HCT116 (cell line): ENCODE measurements at regions not wholly inside any gene's neighbourhood (a gene's known extent, or its start where the extent isn't known, plus 50 kb on each side); places are given as distances from the start of the nearest gene placed in this dataset.

Source experiments
- ATAC-seq: fragments of 200-7000 bp; cut with Tn5 transposase; 2 replicates; pipeline ENCODE4 v1.9.1; 2020; ENCODE audit warnings: mild to moderate bottlenecking, moderate library complexity
- BruUV-seq: library from RNA; stranded (reverse); fragments of 400-500 nt; replicated peaks from 2 replicates; lab custom pipeline; 2021; lab: Mats Ljungman, UMichigan
- CTCF ChIA-PET: fragments of 300-600 bp; sonication (Branson Sonifier 250); formaldehyde crosslinking; loops from one replicate; lab custom pipeline; 2021; ENCODE audit warnings: antibody characterized with exemption; lab: Charles Lee
- POLR2A ChIA-PET: fragments of 300-600, 350-600 bp; sonication (Branson Sonifier 250); formaldehyde crosslinking; loops from one replicate; lab custom pipeline; 2021; ENCODE audit warnings: antibody characterized with exemption; lab: Charles Lee
- RAD21 ChIA-PET, 2 experiments: fragments of 300-600 bp; sonication (Branson Sonifier 250); formaldehyde crosslinking; loops; one replicate each; lab custom pipeline; 2023; ENCODE audit warnings: low total read pairs in 2 of 2; ENCODE audit not compliant: uncharacterized antibody in 2 of 2, unreplicated experiment in 2 of 2, low non-redundant PET in 1 of 2; lab: Charles Lee
- DNase-seq: peaks from one replicate; pipeline ENCODE4 v3.0.0-alpha.2; 2010; ENCODE audit warnings: low read depth, low spot score
- H2AFZ ChIP-seq: fragments of 200-600 bp; shearing (Covaris generic), sonication (generic); 2 replicates; pipeline ENCODE4 v1.6.1; 2017; ENCODE audit warnings: low read depth, mixed run types, mixed read lengths, antibody characterized with exemption, low read length; ENCODE audit not compliant: poor library complexity, severe bottlenecking
- H3K27ac ChIP-seq: 2 replicates; pipeline ENCODE4 v1.5.1; 2012; ENCODE audit warnings: low read depth, low read length
- H3K27me3 ChIP-seq: fragments of 200-600 bp; sonication (generic); 2 replicates; pipeline ENCODE4 v1.6.1; 2016; ENCODE audit warnings: mixed run types, low read length, mixed read lengths; ENCODE audit not compliant: insufficient read depth
- H3K36me3 ChIP-seq, 2 experiments: fragments of 200-500 bp in 1 of 2; fragments of 200-600 bp in 1 of 2; sonication (Bioruptor generic) in 1 of 2; sonication (generic) in 1 of 2; 2 replicates each; pipeline versions ENCODE4 v1.5.1 to v1.6.1; 2014 to 2016; ENCODE audit warnings: low read length in 2 of 2, inconsistent platforms in 1 of 2, mixed read lengths in 1 of 2, mixed run types in 1 of 2; ENCODE audit not compliant: insufficient read depth in 2 of 2, control insufficient read depth in 1 of 2
- H3K4me1 ChIP-seq, 2 experiments: fragments of 200-600 bp in 1 of 2; sonication (generic) in 1 of 2; 2 replicates each; pipeline versions ENCODE4 v1.5.1 to v1.6.1; 2012 to 2017; ENCODE audit warnings: low read length in 2 of 2, inconsistent platforms in 1 of 2, mild to moderate bottlenecking in 1 of 2, mixed read lengths in 1 of 2, mixed run types in 1 of 2, moderate library complexity in 1 of 2; ENCODE audit not compliant: insufficient read depth in 2 of 2, control insufficient read depth in 1 of 2
- H3K4me2 ChIP-seq: fragments of 200-600 bp; sonication (generic); 2 replicates; pipeline ENCODE4 v1.6.1; 2017; ENCODE audit warnings: mixed run types, low read length, mixed read lengths
- H3K4me3 ChIP-seq, 2 experiments: fragments of 200-600 bp in 1 of 2; sonication (generic) in 1 of 2; replicated peaks in 1 of 2; 2 replicates each; pipeline ENCODE4 v1.5.1; 2011 to 2016; ENCODE audit warnings: low read length in 2 of 2, control low read depth in 1 of 2, low read depth in 1 of 2, mild to moderate bottlenecking in 1 of 2, mixed read lengths in 1 of 2, mixed run types in 1 of 2
- H3K79me2 ChIP-seq: fragments of 200-600 bp; sonication (generic); 2 replicates; pipeline ENCODE4 v1.6.1; 2017; ENCODE audit warnings: mild to moderate bottlenecking, mixed run types, low read length, moderate library complexity, mixed read lengths; ENCODE audit not compliant: insufficient read depth
- H3K9ac ChIP-seq: fragments of 200-600 bp; sonication (generic); 2 replicates; pipeline ENCODE4 v1.6.1; 2016; ENCODE audit warnings: low read length, mixed read lengths
- H3K9me2 ChIP-seq: fragments of 200-600 bp; sonication (generic), shearing (Covaris generic); 2 replicates; pipeline ENCODE4 v1.6.1; 2017; ENCODE audit warnings: mixed run types, mild to moderate bottlenecking, moderate library complexity; ENCODE audit not compliant: insufficient read depth
- H3K9me3 ChIP-seq, 2 experiments: fragments of 200-500 bp in 1 of 2; fragments of 200-600 bp in 1 of 2; sonication (Bioruptor generic) in 1 of 2; sonication (generic) in 1 of 2; 2 replicates each; pipeline ENCODE4 v1.6.1; 2014 to 2017; ENCODE audit warnings: low read length in 2 of 2, mixed read lengths in 2 of 2, inconsistent platforms in 1 of 2, low read depth in 1 of 2, mild to moderate bottlenecking in 1 of 2, mixed run types in 1 of 2, moderate library complexity in 1 of 2; ENCODE audit not compliant: control insufficient read depth in 1 of 2, insufficient read depth in 1 of 2
- H4K20me1 ChIP-seq: fragments of 200-600 bp; sonication (generic), shearing (Covaris generic); 2 replicates; pipeline ENCODE4 v1.6.1; 2017; ENCODE audit warnings: mixed run types, mild to moderate bottlenecking, moderate library complexity; ENCODE audit not compliant: insufficient read depth
- EGR1 ChIP-seq: IDR thresholded peaks from 2 replicates; pipeline ENCODE4 v1.6.1; 2012; ENCODE audit warnings: low read depth
- ELF1 ChIP-seq: IDR thresholded peaks from 2 replicates; pipeline ENCODE4 v1.6.1; 2012; ENCODE audit warnings: low read depth, borderline replicate concordance
- EZH2 ChIP-seq: fragments of 200-600 bp; sonication (generic); IDR thresholded peaks from 2 replicates; pipeline ENCODE4 v1.6.1; 2017; ENCODE audit warnings: antibody characterized with exemption, mixed run types
- MAX ChIP-seq: IDR thresholded peaks from 2 replicates; pipeline ENCODE4 v1.6.1; 2012
- POLR2A ChIP-seq: IDR thresholded peaks from 2 replicates; pipeline ENCODE4 v1.7.0; 2011; ENCODE audit warnings: borderline replicate concordance; ENCODE audit not compliant: insufficient read depth, insufficient read length; ENCODE audit errors: extremely low read depth
- POLR2AphosphoS5 ChIP-seq: IDR thresholded peaks from 2 replicates; pipeline ENCODE4 v1.6.1; 2011; ENCODE audit warnings: mild to moderate bottlenecking, low read depth, low read length, moderate library complexity
- RAD21 ChIP-seq: IDR thresholded peaks from 2 replicates; pipeline ENCODE4 v1.6.1; 2012; ENCODE audit warnings: low read depth, mild to moderate bottlenecking
- REST ChIP-seq: IDR thresholded peaks from 2 replicates; pipeline ENCODE4 v1.6.1; 2012; ENCODE audit warnings: low read depth
- SRF ChIP-seq: IDR thresholded peaks from 2 replicates; pipeline ENCODE4 v1.6.1; 2012; ENCODE audit warnings: low read depth
- TCF7L2 ChIP-seq: IDR thresholded peaks from 2 replicates; pipeline ENCODE4 v1.7.0; 2011; ENCODE audit warnings: borderline replicate concordance, inconsistent platforms; ENCODE audit not compliant: insufficient read depth, insufficient read length; ENCODE audit errors: extremely low read depth
- ZBTB33 ChIP-seq: IDR thresholded peaks from 2 replicates; pipeline ENCODE4 v1.6.1; 2011; ENCODE audit warnings: mild to moderate bottlenecking, low read length, moderate library complexity; ENCODE audit not compliant: insufficient replicate concordance; ENCODE audit errors: extremely low read depth
- intact Hi-C: fragments of 100-400 bp; cut with micrococcal nuclease; formaldehyde crosslinking; loops from 2 replicates; pipeline ENCODE4 v1.10.0; 2022
- TF ChIP-seq, protein P1 (sequence below): IDR thresholded peaks from 2 replicates; pipeline ENCODE4 v1.6.1; 2012
- TF ChIP-seq, protein P2 (sequence below), 3 experiments: fragments of 200-600 bp in 1 of 3; sonication (generic) in 1 of 3; IDR thresholded peaks in 2 of 3; conservative IDR thresholded peaks in 1 of 3; 2 replicates each; pipeline ENCODE4 v1.5.1; 2012 to 2017; ENCODE audit warnings: low read depth in 2 of 3, low read length in 2 of 3, antibody characterized with exemption in 1 of 3, borderline replicate concordance in 1 of 3, control low read depth in 1 of 3, mild to moderate bottlenecking in 1 of 3, mixed read lengths in 1 of 3, mixed run types in 1 of 3, moderate library complexity in 1 of 3; ENCODE audit not compliant: insufficient read depth in 1 of 3

GRCh38 chr20:16919841-16920240 lies 171.7 kb downstream of the OTOR start:
- RAD21 ChIA-PET, result no interaction called here
- Histone ChIP-seq H3K36me3 (no peaks in the 10 kb centered on the region), H3K4me2 (no peak overlapping the region), H3K9me3 (no peaks in the 10 kb centered on the region), H3K79me2 (no peaks in the 10 kb centered on the region), H3K9ac (no peak overlapping the region), H3K9me2 (no peaks in the 10 kb centered on the region), H2AFZ (no peak overlapping the region), H4K20me1 (no peaks in the 10 kb centered on the region), H3K27ac (no peak overlapping the region), H3K4me1 (no peaks in the 10 kb centered on the region), H3K27me3 (no peaks in the 10 kb centered on the region; the same call in 1 of the 2 replicates), H3K4me3 (no peak overlapping the region)
- TF ChIP-seq POLR2AphosphoS5 (no peak), EGR1 (no peak), RAD21 (no peak), SRF (no peak), ELF1 (no peak), ZBTB33 (no peak), EZH2 (no peak)
- TF ChIP-seq, protein P1, sequence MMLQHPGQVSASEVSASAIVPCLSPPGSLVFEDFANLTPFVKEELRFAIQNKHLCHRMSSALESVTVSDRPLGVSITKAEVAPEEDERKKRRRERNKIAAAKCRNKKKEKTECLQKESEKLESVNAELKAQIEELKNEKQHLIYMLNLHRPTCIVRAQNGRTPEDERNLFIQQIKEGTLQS, result no peak
- no peak for DNase-seq
- CTCF ChIA-PET, result no interaction called here
- no peak for ATAC-seq
- POLR2A ChIA-PET, result no interaction called here
- intact Hi-C loops, result no loop called here
- BruUV-seq, result no TSS peak

DNA sequence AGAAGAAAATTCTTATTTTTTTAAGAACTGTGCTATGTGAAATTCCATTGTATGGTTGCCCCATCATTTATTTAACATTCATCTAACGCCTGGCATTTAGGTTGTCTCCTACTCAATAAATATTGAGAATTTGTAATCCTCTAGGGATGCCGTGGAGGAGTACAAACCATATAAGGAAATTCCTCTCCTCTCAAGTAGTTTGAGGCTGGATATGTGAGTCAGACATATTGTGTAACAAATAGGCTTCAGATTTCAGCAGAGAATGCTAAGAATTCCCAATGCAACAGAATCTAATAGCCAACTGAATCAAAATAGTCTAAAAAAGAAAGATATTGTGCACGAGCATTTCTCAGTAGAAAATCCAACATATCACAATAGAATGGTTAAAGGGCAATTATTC lies 174.7 kb downstream of the OTOR start:
- ATAC-seq (no peak), DNase-seq (no peak)
- Histone ChIP-seq H3K4me1 (no peaks in the 10 kb centered on the region), H3K9me2 (no peaks in the 10 kb centered on the region), H4K20me1 (no peaks in the 10 kb centered on the region), H3K27ac (no peak overlapping the region), H3K9me3 (no peaks in the 10 kb centered on the region), H3K36me3 (no peaks in the 10 kb centered on the region), H3K27me3 (no peaks in the 10 kb centered on the region), H2AFZ (no peak overlapping the region), H3K4me3 (no peak overlapping the region), H3K9ac (no peak overlapping the region), H3K4me2 (no peak overlapping the region), H3K79me2 (no peaks in the 10 kb centered on the region)
- CTCF ChIA-PET, result no interaction called here
- RAD21 ChIA-PET, result no interaction called here
- POLR2A ChIA-PET, result no interaction called here
- intact Hi-C loops, result no loop called here
- no TSS peak for BruUV-seq
- TF ChIP-seq, protein P2, sequence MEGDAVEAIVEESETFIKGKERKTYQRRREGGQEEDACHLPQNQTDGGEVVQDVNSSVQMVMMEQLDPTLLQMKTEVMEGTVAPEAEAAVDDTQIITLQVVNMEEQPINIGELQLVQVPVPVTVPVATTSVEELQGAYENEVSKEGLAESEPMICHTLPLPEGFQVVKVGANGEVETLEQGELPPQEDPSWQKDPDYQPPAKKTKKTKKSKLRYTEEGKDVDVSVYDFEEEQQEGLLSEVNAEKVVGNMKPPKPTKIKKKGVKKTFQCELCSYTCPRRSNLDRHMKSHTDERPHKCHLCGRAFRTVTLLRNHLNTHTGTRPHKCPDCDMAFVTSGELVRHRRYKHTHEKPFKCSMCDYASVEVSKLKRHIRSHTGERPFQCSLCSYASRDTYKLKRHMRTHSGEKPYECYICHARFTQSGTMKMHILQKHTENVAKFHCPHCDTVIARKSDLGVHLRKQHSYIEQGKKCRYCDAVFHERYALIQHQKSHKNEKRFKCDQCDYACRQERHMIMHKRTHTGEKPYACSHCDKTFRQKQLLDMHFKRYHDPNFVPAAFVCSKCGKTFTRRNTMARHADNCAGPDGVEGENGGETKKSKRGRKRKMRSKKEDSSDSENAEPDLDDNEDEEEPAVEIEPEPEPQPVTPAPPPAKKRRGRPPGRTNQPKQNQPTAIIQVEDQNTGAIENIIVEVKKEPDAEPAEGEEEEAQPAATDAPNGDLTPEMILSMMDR (IDR thresholded peaks at IDR 0.05 in 2 of 3, conservative IDR thresholded peaks at IDR 0.05 in 1 of 3; ENCODE audit: borderline replicate concordance in 1 of 3, insufficient read depth in 1 of 3, low read depth in 2 of 3, low read length in 2 of 3), result no peak
- TF ChIP-seq EZH2 (no peak), ELF1 (no peak), POLR2A (no peak), TCF7L2 (no peak), MAX (no peak), REST (no peak)
